H1 (cell line): ENCODE measurements at regions not wholly inside any gene's neighbourhood (a gene's known extent, or its start where the extent isn't known, plus 50 kb on each side); places are given as distances from the start of the nearest gene placed in this dataset.

ENCODE experiments used
- CTCF ChIA-PET: fragments of 300-600 bp; sonication (Branson Sonifier 250); formaldehyde crosslinking; loops from one replicate; lab custom pipeline; 2021; ENCODE audit not compliant: partially characterized antibody; lab: Charles Lee
- POLR2A ChIA-PET: fragments of 300-600 bp; sonication (Branson Sonifier 250); formaldehyde crosslinking; loops from one replicate; lab custom pipeline; 2021; ENCODE audit warnings: inconsistent platforms; ENCODE audit not compliant: partially characterized antibody; lab: Charles Lee
- DNase-seq, 2 experiments: peaks; one replicate each; pipeline versions ENCODE4 v3.0.0 to v3.0.0-alpha.2; 2010 to 2022; ENCODE audit warnings: low spot score in 2 of 2, low read depth in 1 of 2, mixed read lengths in 1 of 2
- FAIRE-seq: peaks from 2 replicates; lab custom pipeline; 2011; peaks lifted over from hg19 to GRCh38; lab: Jason Lieb, UNC
- H2AFZ ChIP-seq: 2 replicates; pipeline ENCODE4 v1.8.1; 2012; ENCODE audit warnings: low read length, inconsistent platforms
- H2AK5ac ChIP-seq: 2 replicates; pipeline ENCODE4 v1.6.1; 2013; ENCODE audit warnings: low read depth, low read length
- H2BK120ac ChIP-seq: replicated peaks from 2 replicates; pipeline ENCODE3; 2013; ENCODE audit warnings: low read depth, low read length, inconsistent platforms
- H2BK12ac ChIP-seq: 2 replicates; pipeline ENCODE4 v1.6.1; 2013; ENCODE audit warnings: low read depth, low read length
- H2BK15ac ChIP-seq: 2 replicates; pipeline ENCODE4 v1.6.1; 2013; ENCODE audit warnings: low read length
- H2BK20ac ChIP-seq: 2 replicates; pipeline ENCODE4 v1.6.1; 2013; ENCODE audit warnings: low read length
- H2BK5ac ChIP-seq: 2 replicates; pipeline ENCODE4 v1.6.1; 2013; ENCODE audit warnings: low read depth, low read length
- H3K14ac ChIP-seq: 2 replicates; pipeline ENCODE4 v1.6.1; 2013; ENCODE audit warnings: inconsistent platforms; ENCODE audit not compliant: insufficient read length
- H3K18ac ChIP-seq: 2 replicates; pipeline ENCODE4 v1.6.1; 2013; ENCODE audit warnings: low read length; ENCODE audit errors: extremely low read depth
- H3K23ac ChIP-seq: 2 replicates; pipeline ENCODE4 v1.6.1; 2013; ENCODE audit warnings: inconsistent platforms; ENCODE audit not compliant: insufficient read length
- H3K23me2 ChIP-seq: 2 replicates; pipeline ENCODE4 v1.6.1; 2013; ENCODE audit warnings: low read depth, low read length
- H3K27ac ChIP-seq: 2 replicates; pipeline ENCODE4 v1.6.1; 2011; ENCODE audit warnings: low read depth, low read length, inconsistent platforms
- H3K27me3 ChIP-seq, 4 experiments: replicated peaks in 1 of 4; 1 replicate in 1 of 4; 2 replicates in 3 of 4; pipeline versions ENCODE4 v1.6.1 to v1.8.1; 2011 to 2013; ENCODE audit warnings: low read length in 3 of 4, mild to moderate bottlenecking in 3 of 4, inconsistent platforms in 2 of 4, mixed read lengths in 2 of 4, moderate library complexity in 1 of 4; ENCODE audit not compliant: control insufficient read depth in 3 of 4, insufficient read depth in 3 of 4; ENCODE audit errors: extremely low read depth in 1 of 4
- H3K36me3 ChIP-seq, 4 experiments: 2 replicates each; pipeline versions ENCODE4 v1.6.1 to v1.8.1; 2011 to 2013; ENCODE audit warnings: mild to moderate bottlenecking in 4 of 4, low read length in 3 of 4, moderate library complexity in 2 of 4, control low read depth in 1 of 4, inconsistent platforms in 1 of 4; ENCODE audit not compliant: insufficient read depth in 4 of 4, control insufficient read depth in 2 of 4
- H3K4ac ChIP-seq: replicated peaks from 2 replicates; pipeline ENCODE3; 2013; ENCODE audit warnings: low read length, low read depth, mixed read lengths, inconsistent platforms; ENCODE audit not compliant: insufficient read length
- H3K4me1 ChIP-seq, 4 experiments: replicated peaks in 1 of 4; 1 replicate in 1 of 4; 2 replicates in 3 of 4; pipeline versions ENCODE4 v1.6.1 to v1.8.1; 2011 to 2013; ENCODE audit warnings: low read length in 3 of 4, inconsistent platforms in 2 of 4, mixed read lengths in 1 of 4; ENCODE audit not compliant: insufficient read depth in 4 of 4, control insufficient read depth in 3 of 4
- H3K4me2 ChIP-seq, 2 experiments: 2 replicates each; pipeline versions ENCODE4 v1.6.1 to v1.8.1; 2011 to 2013; ENCODE audit warnings: low read depth in 2 of 2, low read length in 2 of 2, control low read depth in 1 of 2, inconsistent platforms in 1 of 2, mild to moderate bottlenecking in 1 of 2; ENCODE audit not compliant: insufficient read depth in 1 of 2
- H3K4me3 ChIP-seq, 4 experiments: fragments of 200-600, 300-600 bp in 1 of 4; sonication (generic), shearing (Covaris generic), sonication (Bioruptor Twin) in 1 of 4; 2 replicates each; pipeline versions ENCODE4 v1.5.1 to v1.8.1; 2011 to 2016; ENCODE audit warnings: low read length in 4 of 4, low read depth in 3 of 4, control low read depth in 2 of 4, inconsistent platforms in 2 of 4, mild to moderate bottlenecking in 2 of 4, mixed read lengths in 1 of 4, moderate library complexity in 1 of 4; ENCODE audit not compliant: insufficient read depth in 2 of 4; ENCODE audit errors: extremely low read depth in 1 of 4
- H3K56ac ChIP-seq: replicated peaks from 2 replicates; pipeline ENCODE3; 2013; ENCODE audit warnings: low read depth, mild to moderate bottlenecking, mixed read lengths, low read length, inconsistent platforms; ENCODE audit not compliant: insufficient read length
- H3K79me1 ChIP-seq: 2 replicates; pipeline ENCODE4 v1.6.1; 2013; ENCODE audit warnings: low read depth, low read length, control low read depth
- H3K79me2 ChIP-seq, 2 experiments: 2 replicates each; pipeline versions ENCODE4 v1.6.1 to v1.8.1; 2012 to 2013; ENCODE audit warnings: low read length in 2 of 2, mild to moderate bottlenecking in 2 of 2, inconsistent platforms in 1 of 2; ENCODE audit not compliant: insufficient read depth in 2 of 2, control insufficient read depth in 1 of 2
- H3K9ac ChIP-seq, 4 experiments: replicated peaks in 1 of 4; 1 replicate in 1 of 4; 2 replicates in 3 of 4; pipeline versions ENCODE4 v1.6.1 to v1.8.1; 2011 to 2013; ENCODE audit warnings: low read depth in 3 of 4, low read length in 3 of 4, control low read depth in 2 of 4, mild to moderate bottlenecking in 2 of 4, moderate library complexity in 2 of 4, inconsistent platforms in 1 of 4; ENCODE audit errors: extremely low read depth in 1 of 4
- H3K9me3 ChIP-seq, 2 experiments: 2 replicates each; pipeline versions ENCODE4 v1.6.1 to v1.8.1; 2012 to 2013; ENCODE audit warnings: mild to moderate bottlenecking in 2 of 2, moderate library complexity in 2 of 2, control low read depth in 1 of 2, inconsistent platforms in 1 of 2, low read depth in 1 of 2, low read length in 1 of 2, mixed read lengths in 1 of 2; ENCODE audit not compliant: insufficient read depth in 2 of 2
- H4K20me1 ChIP-seq, 2 experiments: replicated peaks in 1 of 2; 2 replicates each; pipeline versions ENCODE3 to v1.8.1; 2011 to 2013; ENCODE audit warnings: inconsistent platforms in 2 of 2, low read length in 2 of 2, mild to moderate bottlenecking in 1 of 2; ENCODE audit not compliant: insufficient read depth in 2 of 2, control insufficient read depth in 1 of 2
- H4K5ac ChIP-seq: 2 replicates; pipeline ENCODE4 v1.6.1; 2013; ENCODE audit warnings: low read length, low read depth, mixed read lengths, inconsistent platforms; ENCODE audit not compliant: insufficient read length
- H4K8ac ChIP-seq: 2 replicates; pipeline ENCODE4 v1.8.0; 2013; ENCODE audit warnings: mild to moderate bottlenecking, moderate library complexity, low read length, inconsistent platforms; ENCODE audit not compliant: insufficient read depth; ENCODE audit errors: extremely low read depth
- H4K91ac ChIP-seq: replicated peaks from 2 replicates; pipeline ENCODE3; 2013; ENCODE audit warnings: low read length, mixed read lengths, inconsistent platforms; ENCODE audit not compliant: insufficient read length
- ASH2L ChIP-seq: fragments of 200-600, 300-600 bp; sonication (generic); IDR thresholded peaks from one replicate; pipeline ENCODE4 v1.7.1; 2017; ENCODE audit warnings: low read length
- BRCA1 ChIP-seq: IDR thresholded peaks from 2 replicates; pipeline ENCODE4 v1.6.1; 2012; ENCODE audit warnings: low read depth, low read length, improper control_type of control experiment
- CBX5 ChIP-seq: fragments of 300-800, 300-1000 bp; sonication (generic); IDR thresholded peaks from 2 replicates; pipeline ENCODE4 v1.7.1; 2016; ENCODE audit warnings: antibody characterized with exemption, low read length, low read depth
- CREB1 ChIP-seq: IDR thresholded peaks from 2 replicates; pipeline ENCODE4 v1.6.1; 2012; ENCODE audit warnings: inconsistent platforms
- E2F6 ChIP-seq: IDR thresholded peaks from 2 replicates; pipeline ENCODE4 v1.6.1; 2012; ENCODE audit warnings: inconsistent platforms
- EZH2 ChIP-seq: fragments of 200-600 bp; sonication (generic); IDR thresholded peaks from 2 replicates; pipeline ENCODE4 v1.7.1; 2012; ENCODE audit warnings: low read depth, mild to moderate bottlenecking, moderate library complexity, low read length, inconsistent platforms; ENCODE audit not compliant: severe bottlenecking
- RAD21 ChIP-seq, 2 experiments: IDR thresholded peaks in 1 of 2; conservative IDR thresholded peaks in 1 of 2; 2 replicates each; pipeline ENCODE4 v1.6.1; 2011; ENCODE audit warnings: low read depth in 2 of 2, low read length in 2 of 2, improper control_type of control experiment in 1 of 2, inconsistent platforms in 1 of 2, mild to moderate bottlenecking in 1 of 2, moderate library complexity in 1 of 2
- RBBP5 ChIP-seq: IDR thresholded peaks from 2 replicates; pipeline ENCODE4 v1.7.1; 2012; ENCODE audit warnings: low read depth, mild to moderate bottlenecking, inconsistent platforms, low read length, moderate library complexity, borderline replicate concordance
- SRF ChIP-seq: IDR thresholded peaks from 2 replicates; pipeline ENCODE4 v1.6.1; 2011; ENCODE audit warnings: mild to moderate bottlenecking, low read depth, low read length, moderate library complexity
- TBP ChIP-seq: IDR thresholded peaks from 2 replicates; pipeline ENCODE4 v1.6.1; 2011; ENCODE audit warnings: low read depth, low read length, improper control_type of control experiment
- TCF12 ChIP-seq: IDR thresholded peaks from 2 replicates; pipeline ENCODE4 v1.6.1; 2011; ENCODE audit warnings: low read depth, mild to moderate bottlenecking, low read length
- YY1 ChIP-seq: IDR thresholded peaks from 2 replicates; pipeline ENCODE4 v1.6.1; 2011; ENCODE audit warnings: low read depth, mild to moderate bottlenecking, low read length
- WGBS, 2 experiments: shearing (Covaris generic) in 1 of 2; methylation state at CpG; one replicate each; pipeline versions ENCODE4 v1.1.6 to v1.1.7; 2013 to 2015; ENCODE audit warnings: low lambda C conversion rate in 2 of 2, mixed read lengths in 2 of 2, inconsistent platforms in 1 of 2, low coverage in 1 of 2, missing lambda C conversion rate in 1 of 2; ENCODE audit not compliant: insufficient replicate concordance in 2 of 2, insufficient coverage in 1 of 2, insufficient read length in 1 of 2; ENCODE audit errors: extremely low coverage in 1 of 2, missing lambda C conversion rate in 1 of 2; 5-methylcytosine and 5-hydroxymethylcytosine counted together

GRCh38 chr2:10187661-10188060, 65.1 kb downstream of the RRM2 start:
- TF ChIP-seq CREB1 (no peak), SRF (no peak), ASH2L (no peak), YY1 (no peak), E2F6 (no peak), RAD21 (IDR thresholded peaks at IDR 0.05 in 1 of 2, conservative IDR thresholded peaks at IDR 0.05 in 1 of 2; ENCODE audit: low read depth in 2 of 2, low read length in 2 of 2) (no peak), BRCA1 (no peak), EZH2 (no peak), RBBP5 (no peak), CBX5 (no peak), TCF12 (no peak), TBP (no peak)
- FAIRE-seq (no peak), DNase-seq (no peak)
- ChIA-PET CTCF (interaction anchor here (1.0 to 2.4 kb wide), 9 partner anchors 8 to 247 kb away, joined by 3 to 9 read pairs (median 3); no protein-coding TSS in a partner anchor), POLR2A (no interaction called here)
- H4K91ac ChIP-seq, result no peak overlapping the region
- H3K27me3 ChIP-seq, result no peaks in the 10 kb centered on the region
- no peak overlapping the region for H3K9ac ChIP-seq
- H4K8ac ChIP-seq, result no peak overlapping the region; the same call in 1 of the 2 replicates
- no peak overlapping the region for H2BK20ac ChIP-seq
- no peak overlapping the region for H4K5ac ChIP-seq
- no peak overlapping the region for H2BK120ac ChIP-seq
- no peak overlapping the region for H3K4me2 ChIP-seq
- H3K23me2 ChIP-seq, result peaks cover 10% of the 10 kb centered on the region; the same call in 1 of the 2 replicates
- no peak overlapping the region for H3K56ac ChIP-seq
- H3K4me3 ChIP-seq, result no peak overlapping the region
- 87% methylated on average over 14 of the region's 14 CpGs; no CpG with 5 or more reads in 1 of the 2 experiments for WGBS, 2 experiments
- H2BK12ac ChIP-seq, result no peak overlapping the region
- H3K27ac ChIP-seq, result no peak overlapping the region
- no peak overlapping the region for H3K23ac ChIP-seq
- no peak overlapping the region for H2BK5ac ChIP-seq
- H3K79me1 ChIP-seq, result peaks cover 2% of the 10 kb centered on the region; the same call in 1 of the 2 replicates
- no peak overlapping the region for H3K4ac ChIP-seq
- 0 out of 4 replicates have a peak, but pooled peaks cover 0 to 7% of the 10 kb centered on the region in 2 experiments for H3K9me3 ChIP-seq
- peaks cover 0 to 5% of the 10 kb centered on the region in 2 experiments for H4K20me1 ChIP-seq
- no peak overlapping the region for H2BK15ac ChIP-seq
- no peaks in the 10 kb centered on the region for H3K36me3 ChIP-seq
- H3K79me2 ChIP-seq, result no peaks in the 10 kb centered on the region
- H2AFZ ChIP-seq, result no peak overlapping the region
- no peak overlapping the region for H2AK5ac ChIP-seq
- no peak overlapping the region for H3K18ac ChIP-seq
- H3K14ac ChIP-seq, result no peak overlapping the region
- H3K4me1 ChIP-seq, result no peaks in the 10 kb centered on the region
